DOHH2 (cell line): ENCODE measurements at regions not wholly inside any gene's neighbourhood (a gene's known extent, or its start where the extent isn't known, plus 50 kb on each side); places are given as distances from the start of the nearest gene placed in this dataset.

ENCODE experiments used
- H3F3A ChIP-seq: fragments of 200-600 bp; sonication (generic), shearing (Covaris generic); 2 replicates; pipeline ENCODE4 v1.6.0; 2016; ENCODE audit warnings: antibody characterized with exemption, mild to moderate bottlenecking; ENCODE audit not compliant: control insufficient read depth, insufficient read depth
- H3K27ac ChIP-seq: fragments of 200-600 bp; sonication (generic); 2 replicates; pipeline ENCODE4 v1.5.1; 2014; ENCODE audit warnings: low read depth, mild to moderate bottlenecking, low read length, moderate library complexity
- H3K27me3 ChIP-seq: fragments of 200-600 bp; sonication (generic); 2 replicates; pipeline ENCODE4 v1.6.1; 2014; ENCODE audit warnings: mild to moderate bottlenecking, low read length, mixed read lengths; ENCODE audit not compliant: control insufficient read depth
- H3K36me3 ChIP-seq: fragments of 200-600 bp; sonication (generic); 2 replicates; pipeline ENCODE4 v1.6.1; 2014; ENCODE audit warnings: mild to moderate bottlenecking, low read length, moderate library complexity, mixed read lengths; ENCODE audit not compliant: control insufficient read depth
- H3K4me1 ChIP-seq: fragments of 200-600 bp; sonication (generic); 2 replicates; pipeline ENCODE4 v1.6.1; 2014; ENCODE audit warnings: mild to moderate bottlenecking, low read length, mixed read lengths; ENCODE audit not compliant: control insufficient read depth
- H3K4me2 ChIP-seq: fragments of 200-600 bp; sonication (generic); 2 replicates; pipeline ENCODE4 v1.6.0; 2014; ENCODE audit warnings: mild to moderate bottlenecking, low read length, moderate library complexity
- H3K4me3 ChIP-seq: fragments of 200-600 bp; sonication (generic); 2 replicates; pipeline ENCODE4 v1.5.1; 2014; ENCODE audit warnings: mild to moderate bottlenecking, low read length, mixed read lengths
- H3K79me2 ChIP-seq: fragments of 200-600 bp; sonication (generic); 2 replicates; pipeline ENCODE4 v1.6.1; 2014; ENCODE audit warnings: mild to moderate bottlenecking, low read length, mixed read lengths; ENCODE audit not compliant: control insufficient read depth
- H3K9me2 ChIP-seq: fragments of 200-600 bp; sonication (generic); replicated peaks from 2 replicates; pipeline ENCODE4 v1.6.1; 2014; ENCODE audit warnings: mild to moderate bottlenecking, low read length, mixed read lengths; ENCODE audit not compliant: control insufficient read depth
- H3K9me3 ChIP-seq: fragments of 200-600 bp; sonication (generic); 2 replicates; pipeline ENCODE4 v1.6.1; 2014; ENCODE audit warnings: antibody characterized with exemption, low read length, mixed read lengths; ENCODE audit not compliant: control insufficient read depth, insufficient read depth
- H4K20me1 ChIP-seq: fragments of 200-600 bp; sonication (generic); 2 replicates; pipeline ENCODE4 v1.6.0; 2014; ENCODE audit warnings: low read depth, mild to moderate bottlenecking, antibody characterized with exemption, low read length, moderate library complexity; ENCODE audit not compliant: control insufficient read depth, insufficient read depth
- EZH2phosphoT487 ChIP-seq: fragments of 200-600 bp; sonication (generic); IDR thresholded peaks from 2 replicates; pipeline ENCODE4 v1.6.1; 2017; ENCODE audit warnings: borderline replicate concordance, mild to moderate bottlenecking, antibody characterized with exemption, low read length, moderate library complexity, mixed read lengths
- TF ChIP-seq, protein P1 (sequence below): fragments of 200-600 bp; sonication (generic); IDR thresholded peaks from one replicate; pipeline ENCODE4 v1.5.1; 2014; ENCODE audit warnings: antibody characterized with exemption, mild to moderate bottlenecking, low read depth, low read length; ENCODE audit not compliant: poor library complexity, severe bottlenecking

DNA sequence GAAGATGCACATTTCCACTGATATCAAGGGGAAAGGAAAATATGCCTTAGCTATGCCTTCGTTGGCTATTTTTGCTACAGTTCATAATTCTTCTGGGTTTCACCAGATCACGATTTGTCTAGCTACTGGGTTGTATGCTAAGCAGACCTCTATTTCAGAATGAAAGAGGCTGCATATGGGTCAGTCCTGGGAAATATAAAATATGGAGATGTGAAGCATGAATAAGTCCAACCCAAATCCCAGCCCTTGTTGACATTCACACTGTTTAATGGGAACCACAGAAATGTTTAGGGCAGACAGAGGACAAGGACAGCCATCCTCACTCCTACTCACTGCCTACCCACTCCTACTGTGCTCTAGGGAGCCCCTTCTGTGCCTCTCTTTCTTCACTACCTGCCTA, 343.2 kb upstream of the CAMK1G start:
- H3K4me2 ChIP-seq = no peak overlapping the region
- no peak overlapping the region for H3K4me3 ChIP-seq
- no peaks in the 10 kb centered on the region for H3F3A ChIP-seq
- H3K27ac ChIP-seq = no peak overlapping the region
- H3K79me2 ChIP-seq = no peaks in the 10 kb centered on the region
- H3K9me3 ChIP-seq = no peaks in the 10 kb centered on the region
- H4K20me1 ChIP-seq = no peaks in the 10 kb centered on the region
- no peak for TF ChIP-seq EZH2phosphoT487
- TF ChIP-seq, protein P1, sequence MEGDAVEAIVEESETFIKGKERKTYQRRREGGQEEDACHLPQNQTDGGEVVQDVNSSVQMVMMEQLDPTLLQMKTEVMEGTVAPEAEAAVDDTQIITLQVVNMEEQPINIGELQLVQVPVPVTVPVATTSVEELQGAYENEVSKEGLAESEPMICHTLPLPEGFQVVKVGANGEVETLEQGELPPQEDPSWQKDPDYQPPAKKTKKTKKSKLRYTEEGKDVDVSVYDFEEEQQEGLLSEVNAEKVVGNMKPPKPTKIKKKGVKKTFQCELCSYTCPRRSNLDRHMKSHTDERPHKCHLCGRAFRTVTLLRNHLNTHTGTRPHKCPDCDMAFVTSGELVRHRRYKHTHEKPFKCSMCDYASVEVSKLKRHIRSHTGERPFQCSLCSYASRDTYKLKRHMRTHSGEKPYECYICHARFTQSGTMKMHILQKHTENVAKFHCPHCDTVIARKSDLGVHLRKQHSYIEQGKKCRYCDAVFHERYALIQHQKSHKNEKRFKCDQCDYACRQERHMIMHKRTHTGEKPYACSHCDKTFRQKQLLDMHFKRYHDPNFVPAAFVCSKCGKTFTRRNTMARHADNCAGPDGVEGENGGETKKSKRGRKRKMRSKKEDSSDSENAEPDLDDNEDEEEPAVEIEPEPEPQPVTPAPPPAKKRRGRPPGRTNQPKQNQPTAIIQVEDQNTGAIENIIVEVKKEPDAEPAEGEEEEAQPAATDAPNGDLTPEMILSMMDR = no peak
- no peaks in the 10 kb centered on the region for H3K9me2 ChIP-seq
- H3K27me3 ChIP-seq = no peaks in the 10 kb centered on the region
- no peaks in the 10 kb centered on the region for H3K36me3 ChIP-seq
- H3K4me1 ChIP-seq = no peaks in the 10 kb centered on the region

DNA sequence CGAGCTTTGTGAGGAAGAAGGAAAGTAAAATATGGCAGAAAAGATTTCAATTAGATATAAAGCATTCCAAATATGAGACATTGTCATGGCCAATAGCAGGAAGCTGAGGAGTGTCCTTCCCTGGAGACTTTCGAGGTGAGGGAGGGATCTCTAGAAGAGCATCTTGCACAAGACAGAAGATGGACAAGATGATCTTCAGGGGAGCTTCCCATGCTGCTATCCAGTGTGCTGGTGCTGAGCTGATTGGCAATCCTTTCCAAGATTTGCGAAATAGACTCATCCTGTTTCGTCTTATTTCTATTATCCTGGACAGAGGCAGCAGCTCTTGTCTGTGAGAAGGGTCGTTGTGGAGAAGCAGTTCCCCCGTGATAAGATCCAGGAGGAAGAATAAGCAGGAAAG, 342.0 kb upstream of the CAMK1G start:
- Histone ChIP-seq H3F3A (no peaks in the 10 kb centered on the region), H3K4me3 (no peak overlapping the region), H3K79me2 (no peaks in the 10 kb centered on the region), H3K27me3 (no peaks in the 10 kb centered on the region), H3K36me3 (no peaks in the 10 kb centered on the region), H3K4me1 (no peaks in the 10 kb centered on the region), H4K20me1 (no peaks in the 10 kb centered on the region), H3K27ac (no peak overlapping the region), H3K9me2 (no peaks in the 10 kb centered on the region), H3K9me3 (no peaks in the 10 kb centered on the region), H3K4me2 (no peak overlapping the region)
- TF ChIP-seq, protein P1 = no peak
- no peak for TF ChIP-seq EZH2phosphoT487

DNA sequence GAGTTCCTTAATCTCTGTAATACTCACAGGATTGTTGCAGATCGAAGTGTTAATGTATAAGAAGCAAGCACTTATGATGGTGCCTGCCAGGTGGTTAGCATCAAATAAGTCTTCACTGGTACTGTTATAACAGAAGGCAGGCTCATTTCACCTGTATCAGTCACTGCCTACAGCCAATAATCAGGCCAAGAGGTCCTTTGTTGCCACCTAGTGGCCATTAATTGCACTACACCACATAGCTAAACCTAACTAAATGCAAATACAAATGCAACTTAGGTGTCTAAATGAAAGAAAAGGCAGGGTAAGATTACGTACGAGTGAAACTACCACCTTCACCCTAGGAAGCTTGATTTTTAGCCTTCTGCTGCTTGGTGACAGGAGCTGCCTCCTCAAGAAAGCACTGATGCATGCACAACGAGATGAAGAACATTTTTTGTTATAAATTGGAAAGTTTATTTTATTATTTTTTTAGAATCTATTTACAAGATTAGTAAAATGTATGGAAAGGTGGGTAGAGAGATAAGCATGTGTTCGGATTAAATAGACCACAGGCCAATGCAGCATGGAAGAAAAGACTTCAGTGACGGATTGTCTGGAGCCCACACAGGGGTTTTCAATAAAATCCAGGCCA, 334.8 kb upstream of the CAMK1G start:
- H3K79me2 ChIP-seq = no peaks in the 10 kb centered on the region
- no peaks in the 10 kb centered on the region for H3K4me1 ChIP-seq
- H3K36me3 ChIP-seq = no peaks in the 10 kb centered on the region
- H3F3A ChIP-seq = no peaks in the 10 kb centered on the region
- TF ChIP-seq, protein P1 = peak; percentile 90
- TF ChIP-seq EZH2phosphoT487 = no peak
- H3K4me2 ChIP-seq = no peak overlapping the region
- no peaks in the 10 kb centered on the region for H4K20me1 ChIP-seq
- no peaks in the 10 kb centered on the region for H3K9me2 ChIP-seq
- H3K4me3 ChIP-seq = no peak overlapping the region
- no peak overlapping the region for H3K27ac ChIP-seq
- no peaks in the 10 kb centered on the region for H3K27me3 ChIP-seq
- H3K9me3 ChIP-seq = no peaks in the 10 kb centered on the region
